GM18951 (cell line): ENCODE measurements at regions not wholly inside any gene's neighbourhood (a gene's known extent, or its start where the extent isn't known, plus 50 kb on each side); places are given as distances from the start of the nearest gene placed in this dataset.

ENCODE experiments used
- POLR2A ChIP-seq: IDR thresholded peaks from 4 replicates; pipeline ENCODE4 v1.6.1; 2011; ENCODE audit warnings: mild to moderate bottlenecking; ENCODE audit not compliant: insufficient read length, insufficient read depth; ENCODE audit errors: extremely low read depth
- in situ Hi-C: fragments of 300-500 bp; cut with MboI; formaldehyde crosslinking; loops from one replicate; pipeline ENCODE4 v1.12.0; 2022; ENCODE audit warnings: low sequenced_read_pairs, mixed read lengths, inconsistent platforms; ENCODE audit not compliant: unreplicated experiment

DNA sequence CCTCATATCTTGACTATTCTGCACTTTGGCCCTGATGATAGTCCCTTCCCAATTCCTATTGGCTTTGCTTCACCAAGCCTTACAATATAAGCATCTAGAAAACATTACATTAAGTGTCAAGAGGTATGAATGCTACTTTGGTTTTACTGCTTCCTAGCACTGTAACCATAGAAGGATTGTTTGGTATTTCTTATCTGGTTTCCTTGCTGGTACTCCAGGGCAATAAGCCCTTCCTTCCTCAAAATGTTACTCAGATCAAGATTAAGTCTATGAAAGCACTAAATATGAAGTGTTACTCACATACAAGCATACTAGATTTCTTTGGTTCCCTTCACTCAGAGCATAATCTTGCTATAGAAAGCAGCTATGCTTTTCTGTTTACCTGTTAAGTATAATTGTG is 492.5 kb downstream of the ETV1 start:
- TF ChIP-seq POLR2A, result no peak
- in situ Hi-C loops, result no loop called here

DNA sequence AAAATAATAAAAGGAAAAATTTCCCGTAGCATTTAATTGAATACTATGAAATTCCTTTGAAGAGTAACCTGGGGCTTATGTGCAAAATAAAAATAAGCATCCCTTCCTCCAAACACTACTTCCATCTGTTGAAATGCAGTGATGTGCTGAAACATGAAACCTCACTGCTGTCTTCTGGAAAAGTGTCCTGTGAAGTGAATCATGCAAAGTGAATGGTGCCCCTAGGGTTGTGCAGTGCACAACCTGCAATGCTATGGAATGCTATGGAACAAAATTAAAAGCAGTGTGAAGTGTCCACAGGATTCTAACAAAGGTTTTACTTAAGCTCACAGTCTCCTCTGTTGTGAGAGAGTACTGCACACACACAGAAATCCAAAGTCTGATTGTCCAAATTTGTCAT is 480.9 kb downstream of the ETV1 start:
- in situ Hi-C loops, result no loop called here
- TF ChIP-seq POLR2A, result no peak

- in situ Hi-C loops, result no loop called here
- TF ChIP-seq POLR2A, result no peak
Observed at GRCh38 chr7:13518738-13519137, 470.7 kb downstream of the ETV1 start.

DNA sequence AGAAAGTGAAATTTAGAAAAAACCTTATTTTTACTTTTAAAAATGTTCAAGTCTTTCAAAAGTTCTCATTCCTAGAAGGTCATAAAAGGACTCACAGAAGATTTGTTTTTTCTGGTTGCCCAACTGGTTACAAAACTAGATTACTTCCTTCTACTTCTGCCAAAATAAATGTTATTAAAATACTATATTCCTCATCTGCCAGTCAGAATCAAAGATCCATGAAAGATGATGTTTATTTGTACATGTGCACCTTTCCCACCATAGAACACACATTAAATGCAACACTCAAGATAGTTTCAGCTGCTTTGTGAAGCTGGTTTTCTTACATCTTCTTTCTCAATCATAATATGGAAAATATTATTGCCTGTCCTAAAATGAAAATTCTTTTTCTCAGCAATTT is 465.4 kb downstream of the ETV1 start:
- in situ Hi-C loops, result no loop called here

GRCh38 chr7:13532028-13532753 is 457.3 kb downstream of the ETV1 start:
- no peak for TF ChIP-seq POLR2A
- in situ Hi-C loops, result no loop called here

More for the DNA sequence above, 465.4 kb downstream of the ETV1 start:
- no peak for TF ChIP-seq POLR2A

DNA sequence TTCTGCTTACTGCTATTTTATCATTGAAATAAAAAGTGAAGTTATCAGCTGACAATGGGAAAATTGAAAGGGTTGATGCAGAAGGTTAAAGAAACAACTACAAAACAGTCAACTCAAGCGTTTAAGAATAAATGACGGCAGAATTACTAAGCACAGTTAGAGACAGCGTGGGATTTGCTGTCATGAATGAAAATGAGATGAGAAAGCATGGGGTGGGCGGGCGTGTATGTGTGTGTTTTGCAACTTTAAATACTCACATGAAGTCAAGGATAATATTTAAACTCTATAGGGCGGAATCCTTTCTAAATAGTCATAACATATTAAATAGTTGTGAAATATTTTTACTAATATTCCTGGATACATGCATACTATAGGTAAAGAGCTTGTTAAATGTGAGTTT is 450.8 kb downstream of the ETV1 start:
- in situ Hi-C loops, result no loop called here
- TF ChIP-seq POLR2A, result no peak

DNA sequence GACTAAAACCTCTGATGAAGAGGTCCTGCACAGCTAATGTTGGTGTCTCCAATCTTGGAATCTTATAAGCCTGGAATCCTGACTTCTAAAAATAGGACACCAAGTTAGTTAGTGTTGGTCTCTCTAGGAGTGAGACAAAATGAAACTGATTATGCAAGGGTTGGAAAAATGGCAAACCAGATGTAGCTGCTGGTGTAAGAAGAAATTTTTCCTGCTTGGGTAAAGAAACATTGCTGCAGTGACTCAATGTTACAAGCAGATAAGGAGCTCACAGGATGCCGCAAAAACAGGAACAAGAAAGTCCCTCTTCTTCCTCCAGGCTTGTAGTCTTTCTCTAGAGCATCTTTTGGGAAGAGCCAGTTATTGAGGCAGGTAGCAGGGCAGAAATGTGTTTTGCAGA is 449.0 kb downstream of the ETV1 start:
- no peak for TF ChIP-seq POLR2A
- in situ Hi-C loops, result no loop called here

DNA sequence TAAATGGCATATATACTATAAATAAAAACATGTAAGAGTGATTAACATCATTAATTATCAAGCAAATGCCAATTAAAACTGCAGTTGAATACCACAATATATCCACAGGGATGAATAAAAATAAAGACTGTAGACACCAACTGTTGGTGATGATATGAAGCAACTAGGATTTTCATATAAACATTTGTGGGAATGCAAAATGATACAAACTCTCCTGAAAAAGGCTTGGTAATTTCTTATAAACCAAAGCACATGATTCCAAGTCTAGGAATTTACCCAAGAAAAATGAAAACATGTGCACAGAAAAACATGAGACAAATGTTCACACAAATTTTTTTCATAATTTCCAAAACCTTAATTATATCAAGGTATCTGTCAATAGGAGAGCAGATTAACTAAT is 448.1 kb downstream of the ETV1 start:
- no peak for TF ChIP-seq POLR2A
- in situ Hi-C loops, result no loop called here

DNA sequence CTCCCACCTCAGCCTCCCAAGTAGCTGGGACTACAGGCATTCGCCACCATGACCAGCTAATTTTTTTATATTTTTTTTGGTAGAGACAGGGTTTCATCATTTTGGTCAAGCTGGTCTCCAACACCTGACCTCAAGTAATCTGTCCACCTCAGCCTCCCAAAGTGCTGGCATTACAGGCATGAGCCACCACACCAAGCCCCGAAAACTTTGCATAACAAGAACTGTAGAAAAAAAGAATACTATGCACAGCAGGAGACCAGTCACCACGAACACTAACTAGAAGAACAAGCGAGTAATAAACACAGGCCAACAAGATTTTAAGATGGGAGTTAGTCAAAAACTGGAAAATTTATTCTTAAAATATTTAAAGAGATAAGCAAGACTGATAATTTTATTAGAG is 447.0 kb downstream of the ETV1 start:
- no peak for TF ChIP-seq POLR2A
- in situ Hi-C loops, result no loop called here

GRCh38 chr7:13551503-13551902 is 438.0 kb downstream of the ETV1 start:
- in situ Hi-C loops, result no loop called here
- TF ChIP-seq POLR2A, result no peak

DNA sequence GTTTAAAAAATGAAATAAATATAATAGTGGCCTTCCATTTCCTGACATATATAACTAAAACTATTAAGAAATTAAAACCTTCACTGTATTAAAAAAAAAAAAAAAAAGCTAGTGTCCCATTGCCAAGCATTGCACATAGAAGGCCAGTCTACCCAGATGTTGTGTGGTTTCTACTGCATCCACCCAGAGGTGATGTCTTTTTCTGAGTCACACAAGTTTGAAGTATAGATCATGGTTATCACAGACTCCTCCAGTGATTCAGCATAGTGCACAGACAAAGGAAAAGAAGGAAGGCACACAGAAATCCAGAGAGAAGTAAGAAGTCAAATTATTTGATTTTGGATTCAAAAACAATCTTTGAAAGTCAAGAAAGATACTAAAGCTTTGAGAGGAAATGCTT is 429.0 kb downstream of the ETV1 start:
- in situ Hi-C loops, result no loop called here
- TF ChIP-seq POLR2A, result no peak

DNA sequence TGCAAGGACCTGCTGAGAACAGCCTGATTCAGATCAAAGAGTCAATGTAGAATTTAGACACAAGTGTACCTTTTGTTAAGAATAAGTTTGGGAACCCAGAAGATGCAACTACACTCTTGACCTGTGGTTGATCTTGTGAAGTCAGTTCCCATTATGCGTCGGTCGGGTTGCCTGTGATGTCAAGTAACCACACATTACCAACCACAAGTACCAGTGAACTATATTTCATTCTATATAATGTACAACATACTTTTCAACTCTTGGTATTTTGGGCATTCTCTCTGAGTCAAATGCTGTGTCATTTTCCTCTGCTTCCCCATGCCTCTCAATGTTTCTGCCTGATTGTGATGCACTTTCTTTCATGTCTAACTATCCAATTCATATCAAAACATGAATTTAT is 426.2 kb downstream of the ETV1 start:
- in situ Hi-C loops, result no loop called here
- TF ChIP-seq POLR2A, result no peak

DNA sequence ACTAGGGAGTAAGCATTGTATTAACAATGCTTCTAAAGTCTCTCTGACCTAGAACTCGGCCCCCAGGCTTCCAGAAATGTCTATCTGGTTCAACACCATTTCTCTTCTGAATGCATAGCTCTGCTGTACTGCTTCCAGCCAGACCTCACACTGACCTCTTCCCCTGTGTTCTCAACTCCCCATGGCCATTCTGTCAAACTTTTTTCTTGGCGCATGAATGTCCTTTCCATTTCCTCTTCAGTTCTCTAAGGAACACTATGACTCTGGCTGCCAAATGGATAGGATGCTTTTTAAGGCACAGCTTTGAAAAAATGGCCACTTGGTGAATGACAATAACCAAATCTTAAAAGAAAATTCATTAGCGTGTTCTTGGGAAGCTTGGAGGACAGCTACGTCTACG is 425.8 kb downstream of the ETV1 start:
- no peak for TF ChIP-seq POLR2A

GRCh38 chr7:13577566-13578145 is 411.8 kb downstream of the ETV1 start:
- no peak for TF ChIP-seq POLR2A
- in situ Hi-C loops, result no loop called here

More for the DNA sequence above, 425.8 kb downstream of the ETV1 start:
- in situ Hi-C loops, result no loop called here
